GM23248 (cell line): ENCODE measurements at regions not wholly inside any gene's neighbourhood (a gene's known extent, or its start where the extent isn't known, plus 50 kb on each side); places are given as distances from the start of the nearest gene placed in this dataset.

Experiments
- EZH2 ChIP-seq: fragments of 200-600 bp; sonication (generic); IDR thresholded peaks from 2 replicates; pipeline ENCODE4 v1.6.1; 2018; ENCODE audit warnings: antibody characterized with exemption, mild to moderate bottlenecking; ENCODE audit not compliant: insufficient read depth, poor library complexity, severe bottlenecking
- EZH2phosphoT487 ChIP-seq: fragments of 200-600 bp; sonication (generic); IDR thresholded peaks from 2 replicates; pipeline ENCODE4 v1.6.1; 2018; ENCODE audit warnings: antibody characterized with exemption, moderate library complexity, mild to moderate bottlenecking, low read depth; ENCODE audit not compliant: insufficient read depth

DNA sequence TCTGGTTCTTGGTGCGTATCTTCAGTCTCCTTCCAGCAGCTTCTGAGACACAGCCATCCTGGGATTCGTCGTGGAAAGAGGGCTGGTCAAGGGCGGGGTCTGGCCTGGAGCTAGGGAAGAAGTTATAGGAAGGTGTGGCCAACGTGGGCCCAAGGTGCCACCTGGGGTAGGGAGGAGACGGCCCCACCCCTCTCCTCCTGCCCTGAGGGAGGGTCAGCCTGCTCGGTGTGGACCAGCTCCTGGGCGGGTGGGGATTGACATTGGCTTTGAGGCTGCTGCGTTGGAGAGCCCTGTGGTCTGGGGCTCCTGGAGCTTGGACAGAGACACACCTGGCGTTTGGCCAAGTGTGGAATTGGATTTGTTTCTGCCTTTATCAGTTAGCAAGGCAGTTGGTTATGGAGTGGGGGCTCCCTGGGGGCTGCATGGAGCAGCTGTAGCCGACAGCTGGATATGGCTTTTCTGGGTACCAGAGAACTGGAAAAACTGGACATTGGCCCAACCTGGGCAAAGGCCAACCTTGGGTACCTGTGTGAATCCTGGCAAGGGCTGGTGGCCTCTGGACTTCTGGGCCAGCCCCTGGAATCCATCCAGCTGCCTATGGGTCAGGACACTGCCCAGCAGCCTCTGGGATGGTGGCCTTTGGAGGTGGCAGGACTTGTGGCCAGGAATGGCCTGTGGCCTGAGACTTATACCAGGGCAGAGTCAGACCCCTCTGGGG lies 75.7 kb upstream of the PPP1R26 start:
- no peak for TF ChIP-seq EZH2
- no peak for TF ChIP-seq EZH2phosphoT487
